ENCODE measurements at regions not wholly inside any gene's neighbourhood (a gene's known extent, or its start where the extent isn't known, plus 50 kb on each side); places are given as distances from the start of the nearest gene placed in this dataset.

- H3K27ac ChIP-seq: no peak overlapping the region
- no TSS peak for BruUV-seq (replicated peaks)
- no peaks in the 10 kb centered on the region for H3K9me2 ChIP-seq (ENCODE audit: insufficient read depth)
- DNase-seq: no peak
- intact Hi-C loops (cut with micrococcal nuclease; ENCODE audit: unreplicated experiment): no loop called here
- H3K4me2 ChIP-seq: no peak overlapping the region
- H3K27me3 ChIP-seq (ENCODE audit: insufficient read depth, low read depth): no peaks in the 10 kb centered on the region
- H3K4me3 ChIP-seq: no peak overlapping the region
- no peak overlapping the region for H2AFZ ChIP-seq
- H3K79me2 ChIP-seq (ENCODE audit: low read depth): no peaks in the 10 kb centered on the region
- CTCF ChIA-PET: no interaction called here
- no peaks in the 10 kb centered on the region for H3K9me3 ChIP-seq (ENCODE audit: insufficient read depth, low read depth)
- H3K4me1 ChIP-seq (replicated peaks; ENCODE audit: insufficient read depth): no peaks in the 10 kb centered on the region
- no peaks in the 10 kb centered on the region for H3K36me3 ChIP-seq (ENCODE audit: low read depth)
- H4K20me1 ChIP-seq (ENCODE audit: insufficient read depth): no peaks in the 10 kb centered on the region
- POLR2A ChIA-PET (ENCODE audit: unreplicated experiment): no interaction called here
- no peaks in the 10 kb centered on the region for H3F3A ChIP-seq (ENCODE audit: insufficient read depth, low read depth)
- no peak for TF ChIP-seq EZH2 (IDR thresholded peaks at IDR 0.05; ENCODE audit: low read depth)
- TF ChIP-seq CTCF (conservative IDR thresholded peaks at IDR 0.05): no peak
Measured at GRCh38 chr6:14312587-14312986, 195.0 kb downstream of the CD83 start.

GRCh38 chr6:14313248-14313647 lies 195.7 kb downstream of the CD83 start:
- no peak for TF ChIP-seq EZH2 (IDR thresholded peaks at IDR 0.05; ENCODE audit: low read depth)
- no peak for TF ChIP-seq CTCF (conservative IDR thresholded peaks at IDR 0.05)
- ChIA-PET CTCF (no interaction called here), POLR2A (ENCODE audit: unreplicated experiment) (interaction anchor here (0.6 kb wide), 1 partner anchor 936 kb away, joined by 9 read pairs; no protein-coding TSS in a partner anchor)
- no peaks in the 10 kb centered on the region for H3F3A ChIP-seq (ENCODE audit: insufficient read depth, low read depth)
- BruUV-seq (replicated peaks): no TSS peak
- no peak overlapping the region for H3K4me3 ChIP-seq
- H2AFZ ChIP-seq: no peak overlapping the region
- H3K27ac ChIP-seq: no peak overlapping the region
- H4K20me1 ChIP-seq (ENCODE audit: insufficient read depth): no peaks in the 10 kb centered on the region
- no peaks in the 10 kb centered on the region for H3K4me1 ChIP-seq (replicated peaks; ENCODE audit: insufficient read depth)
- H3K27me3 ChIP-seq (ENCODE audit: insufficient read depth, low read depth): no peaks in the 10 kb centered on the region
- H3K79me2 ChIP-seq (ENCODE audit: low read depth): no peaks in the 10 kb centered on the region
- intact Hi-C loops (cut with micrococcal nuclease; ENCODE audit: unreplicated experiment): no loop called here
- H3K9me3 ChIP-seq (ENCODE audit: insufficient read depth, low read depth): no peaks in the 10 kb centered on the region
- H3K4me2 ChIP-seq: no peak overlapping the region
- DNase-seq: no peak
- no peaks in the 10 kb centered on the region for H3K9me2 ChIP-seq (ENCODE audit: insufficient read depth)
- H3K36me3 ChIP-seq (ENCODE audit: low read depth): no peaks in the 10 kb centered on the region

GRCh38 chr6:14315353-14315752 lies 197.8 kb downstream of the CD83 start:
- no peaks in the 10 kb centered on the region for H3K79me2 ChIP-seq (ENCODE audit: low read depth)
- no peak overlapping the region for H3K4me2 ChIP-seq
- H3K4me3 ChIP-seq: no peak overlapping the region
- no peaks in the 10 kb centered on the region for H4K20me1 ChIP-seq (ENCODE audit: insufficient read depth)
- TF ChIP-seq CTCF (conservative IDR thresholded peaks at IDR 0.05) (no peak), EZH2 (IDR thresholded peaks at IDR 0.05; ENCODE audit: low read depth) (no peak)
- no peaks in the 10 kb centered on the region for H3K27me3 ChIP-seq (ENCODE audit: insufficient read depth, low read depth)
- H3K36me3 ChIP-seq (ENCODE audit: low read depth): no peaks in the 10 kb centered on the region
- intact Hi-C loops (cut with micrococcal nuclease; ENCODE audit: unreplicated experiment): no loop called here
- no peaks in the 10 kb centered on the region for H3K9me3 ChIP-seq (ENCODE audit: insufficient read depth, low read depth)
- no peak overlapping the region for H2AFZ ChIP-seq
- ChIA-PET CTCF (no interaction called here), POLR2A (ENCODE audit: unreplicated experiment) (no interaction called here)
- no TSS peak for BruUV-seq (replicated peaks)
- H3K27ac ChIP-seq: no peak overlapping the region
- no peak for DNase-seq
- no peaks in the 10 kb centered on the region for H3K4me1 ChIP-seq (replicated peaks; ENCODE audit: insufficient read depth)
- H3F3A ChIP-seq (ENCODE audit: insufficient read depth, low read depth): no peaks in the 10 kb centered on the region
- H3K9me2 ChIP-seq (ENCODE audit: insufficient read depth): no peaks in the 10 kb centered on the region
